B cell (primary cell): ENCODE measurements at regions not wholly inside any gene's neighbourhood (a gene's known extent, or its start where the extent isn't known, plus 50 kb on each side); places are given as distances from the start of the nearest gene placed in this dataset.

ENCODE experiments used
- ATAC-seq: fragments of 200-7000 bp; cut with Tn5 transposase; one replicate; pipeline ENCODE4 v1.10.0; 2021; ENCODE audit warnings: low read depth, mild to moderate bottlenecking, moderate number of reproducible peaks, moderate library complexity
- CTCF ChIA-PET: fragments of 350-600 bp; sonication (Branson Sonifier 250); formaldehyde crosslinking; loops from one replicate; lab custom pipeline; 2021; ENCODE audit warnings: antibody characterized with exemption, inconsistent platforms; lab: Charles Lee
- POLR2A ChIA-PET: fragments of 350-600 bp; sonication (Branson Sonifier 250); formaldehyde crosslinking; loops from one replicate; lab custom pipeline; 2021; ENCODE audit warnings: antibody characterized with exemption; lab: Charles Lee
- DNase-seq: peaks from one replicate; pipeline ENCODE4 v3.0.0; 2013
- H2AFZ ChIP-seq: 2 replicates; pipeline ENCODE4 v1.6.1; 2012; ENCODE audit warnings: mild to moderate bottlenecking, low read depth, low read length; ENCODE audit not compliant: insufficient read depth, poor library complexity, severe bottlenecking
- H3K27ac ChIP-seq, 2 donors: 1 replicate in 1 of 2; 2 replicates in 1 of 2; pipeline ENCODE4 v1.5.1; 2012 to 2013; ENCODE audit warnings: low read length in 2 of 2, mild to moderate bottlenecking in 2 of 2, moderate library complexity in 1 of 2
- H3K27me3 ChIP-seq, 4 experiments: fragments of 200-600 bp in 1 of 4; sonication (generic) in 1 of 4; replicated peaks in 1 of 4; 1 replicate in 2 of 4; 2 replicates in 2 of 4; pipeline versions ENCODE4 v1.6.1 to v1.7.0; 2013 to 2016; ENCODE audit warnings: low read length in 3 of 4, mild to moderate bottlenecking in 2 of 4, mixed read lengths in 1 of 4, moderate library complexity in 1 of 4; ENCODE audit not compliant: insufficient read depth in 4 of 4, control insufficient read depth in 3 of 4; ENCODE audit errors: control extremely low read depth in 1 of 4
- H3K36me3 ChIP-seq, 2 experiments: replicated peaks in 1 of 2; 1 replicate in 1 of 2; 2 replicates in 1 of 2; pipeline versions ENCODE4 v1.6.1 to v1.7.1; 2013; ENCODE audit warnings: low read length in 1 of 2; ENCODE audit not compliant: insufficient read depth in 2 of 2, control insufficient read depth in 1 of 2; ENCODE audit errors: control extremely low read depth in 1 of 2, extremely low read depth in 1 of 2
- H3K4me1 ChIP-seq, 2 donors: fragments of 200-600 bp in 1 of 2; sonication (generic) in 1 of 2; 1 replicate in 1 of 2; 2 replicates in 1 of 2; pipeline versions ENCODE4 v1.5.1 to v1.6.1; 2013 to 2017; ENCODE audit warnings: low read length in 2 of 2; ENCODE audit not compliant: control insufficient read depth in 2 of 2, insufficient read depth in 2 of 2
- H3K4me2 ChIP-seq: replicated peaks from 2 replicates; pipeline ENCODE3; 2012; ENCODE audit warnings: mild to moderate bottlenecking, low read depth, low read length; ENCODE audit not compliant: poor library complexity, severe bottlenecking
- H3K4me3 ChIP-seq, 5 experiments: fragments of 200-600 bp in 1 of 5; sonication (generic) in 1 of 5; 1 replicate in 3 of 5; 2 replicates in 2 of 5; pipeline versions ENCODE4 v1.5.1 to v1.7.0; 2011 to 2016; ENCODE audit warnings: low read length in 4 of 5, mild to moderate bottlenecking in 4 of 5, low read depth in 2 of 5, control low read depth in 1 of 5, moderate library complexity in 1 of 5; ENCODE audit not compliant: insufficient read depth in 1 of 5; ENCODE audit errors: control extremely low read depth in 1 of 5, extremely low read depth in 1 of 5
- H3K79me2 ChIP-seq: fragments of 200-600 bp; sonication (generic); one replicate; pipeline ENCODE4 v1.6.0; 2016; ENCODE audit warnings: low read length; ENCODE audit not compliant: control insufficient read depth, insufficient read depth
- H3K9ac ChIP-seq: fragments of 200-600 bp; sonication (generic); 2 replicates; pipeline ENCODE4 v1.6.1; 2017; ENCODE audit warnings: mild to moderate bottlenecking, low read length, moderate library complexity
- H3K9me3 ChIP-seq, 3 donors: one replicate each; pipeline versions ENCODE4 v1.6.1 to v1.7.1; 2013; ENCODE audit warnings: low read length in 2 of 3; ENCODE audit not compliant: control insufficient read depth in 2 of 3, insufficient read depth in 1 of 3; ENCODE audit errors: control extremely low read depth in 1 of 3
- H4K20me1 ChIP-seq: 2 replicates; pipeline ENCODE4 v1.6.0; 2012; ENCODE audit warnings: mild to moderate bottlenecking, low read length; ENCODE audit not compliant: insufficient read depth, control insufficient read depth, poor library complexity, severe bottlenecking
- H3K27ac Mint-ChIP-seq: one replicate; pipeline ENCODE4 v1.8.0; 2021; ENCODE audit warnings: mixed read lengths
- H3K27me3 Mint-ChIP-seq: one replicate; pipeline ENCODE4 v1.8.0; 2021; ENCODE audit warnings: mixed read lengths
- H3K4me1 Mint-ChIP-seq: one replicate; pipeline ENCODE4 v1.8.0; 2021; ENCODE audit warnings: mixed read lengths
- H3K4me3 Mint-ChIP-seq: one replicate; pipeline ENCODE4 v1.8.0; 2021; ENCODE audit warnings: mixed read lengths
- H3K9me3 Mint-ChIP-seq: one replicate; pipeline ENCODE4 v1.8.0; 2022; ENCODE audit warnings: mixed read lengths; ENCODE audit not compliant: insufficient read depth
- CTCF ChIP-seq: fragments of 200-600 bp; IDR thresholded peaks from one replicate; pipeline ENCODE4 v1.8.0; 2022; ENCODE audit warnings: antibody characterized with exemption, mild to moderate bottlenecking
- EZH2 ChIP-seq: IDR thresholded peaks from 2 replicates; pipeline ENCODE4 v1.6.1; 2012; ENCODE audit warnings: borderline replicate concordance, low read depth, mild to moderate bottlenecking, moderate library complexity, low read length; ENCODE audit not compliant: insufficient read depth, poor library complexity, severe bottlenecking
- WGBS: methylation state at CpG from one replicate; pipeline ENCODE4 v1.1.5; 2013; ENCODE audit warnings: missing lambda C conversion rate; ENCODE audit not compliant: insufficient coverage; 5-methylcytosine and 5-hydroxymethylcytosine counted together
- intact Hi-C: fragments of 100-400 bp; cut with micrococcal nuclease; formaldehyde crosslinking; loops from one replicate; pipeline ENCODE4 v1.10.0; 2022

- ChIA-PET POLR2A (no interaction called here), CTCF (no interaction called here)
- H3K4me3 ChIP-seq = no peak overlapping the region
- no peaks in the 10 kb centered on the region for H3K9me3 Mint-ChIP-seq
- TF ChIP-seq EZH2 (no peak), CTCF (no peak)
- H2AFZ ChIP-seq = no peak overlapping the region
- no peaks in the 10 kb centered on the region for H3K27me3 ChIP-seq
- H3K27ac ChIP-seq = no peak overlapping the region
- no peaks in the 10 kb centered on the region for H4K20me1 ChIP-seq
- no peaks in the 10 kb centered on the region for H3K27me3 Mint-ChIP-seq
- no peaks in the 10 kb centered on the region for H3K4me1 ChIP-seq
- no peaks in the 10 kb centered on the region for H3K36me3 ChIP-seq
- no peak overlapping the region for H3K27ac Mint-ChIP-seq
- no peaks in the 10 kb centered on the region for H3K9me3 ChIP-seq
- H3K9ac ChIP-seq = no peak overlapping the region
- DNase-seq (no peak), ATAC-seq (peak; percentile 57)
- no peak overlapping the region for H3K4me3 Mint-ChIP-seq
- intact Hi-C loops = no loop called here
- H3K4me1 Mint-ChIP-seq = peaks cover 3% of the 10 kb centered on the region
- H3K4me2 ChIP-seq = no peak overlapping the region
- H3K79me2 ChIP-seq = no peaks in the 10 kb centered on the region
- 96% methylated on average over 5 of the region's 6 CpGs for WGBS
Observed at GRCh38 chr6:14765106-14765505, 480.8 kb upstream of the JARID2 start.

- WGBS = 80% methylated on average over 1 of the region's 3 CpGs
- Histone ChIP-seq H4K20me1 (no peaks in the 10 kb centered on the region), H3K79me2 (no peaks in the 10 kb centered on the region), H3K4me1 (no peaks in the 10 kb centered on the region), H3K9me3 (no peaks in the 10 kb centered on the region), H3K36me3 (no peaks in the 10 kb centered on the region), H3K4me3 (no peak overlapping the region), H3K27me3 (no peaks in the 10 kb centered on the region), H3K4me2 (no peak overlapping the region), H3K9ac (no peak overlapping the region), H2AFZ (no peak overlapping the region), H3K27ac (no peak overlapping the region)
- TF ChIP-seq CTCF = no peak
- no peak for TF ChIP-seq EZH2
- Mint-ChIP-seq H3K27ac (no peak overlapping the region), H3K4me3 (no peak overlapping the region), H3K9me3 (no peaks in the 10 kb centered on the region), H3K27me3 (no peaks in the 10 kb centered on the region), H3K4me1 (peaks cover 4% of the 10 kb centered on the region)
- ChIA-PET POLR2A (interaction anchor here (0.7 kb wide), 1 partner anchor 228 kb away, joined by 3 read pairs; no protein-coding TSS in a partner anchor), CTCF (interaction anchor here (0.5 to 0.7 kb wide), 2 partner anchors 108 to 1966 kb away, joined by 3 to 4 read pairs; no protein-coding TSS in a partner anchor)
- no peak for DNase-seq
- intact Hi-C loops = no loop called here
- ATAC-seq = no peak
Observed at GRCh38 chr6:14765721-14766390, 480.0 kb upstream of the JARID2 start.
